ENCODE measurements at regions not wholly inside any gene's neighbourhood (a gene's known extent, or its start where the extent isn't known, plus 50 kb on each side); places are given as distances from the start of the nearest gene placed in this dataset.

GRCh38 chr3:72149645-72150300 is 364.8 kb upstream of the PROK2 start:
- no peak for TF ChIP-seq CTCF (IDR thresholded peaks at IDR 0.05)
- TF ChIP-seq POLR2A (IDR thresholded peaks at IDR 0.05): no peak
